Osteoblast (primary cell): ENCODE measurements at regions not wholly inside any gene's neighbourhood (a gene's known extent, or its start where the extent isn't known, plus 50 kb on each side); places are given as distances from the start of the nearest gene placed in this dataset.

ENCODE experiments used
- DNase-seq: peaks from one replicate; pipeline ENCODE4 v3.0.0; 2011; ENCODE audit warnings: low spot score, mixed read lengths; ENCODE audit not compliant: insufficient read length; ENCODE audit errors: missing footprints
- H2AFZ ChIP-seq: 2 replicates; pipeline ENCODE4 v1.6.0; 2011; ENCODE audit warnings: mild to moderate bottlenecking, low read length
- H3K27ac ChIP-seq: 2 replicates; pipeline ENCODE4 v1.5.1; 2011; ENCODE audit warnings: mild to moderate bottlenecking, low read depth, low read length, moderate library complexity
- H3K27me3 ChIP-seq: 2 replicates; pipeline ENCODE4 v1.6.0; 2012; ENCODE audit warnings: mild to moderate bottlenecking, control low read depth, inconsistent platforms, low read length, moderate library complexity; ENCODE audit not compliant: insufficient read depth
- H3K36me3 ChIP-seq: 2 replicates; pipeline ENCODE4 v1.5.1; 2011; ENCODE audit warnings: mild to moderate bottlenecking, low read length, control low read depth, moderate library complexity; ENCODE audit not compliant: insufficient read depth
- H3K4me1 ChIP-seq: 2 replicates; pipeline ENCODE4 v1.5.1; 2011; ENCODE audit warnings: mild to moderate bottlenecking, low read length, control low read depth, moderate library complexity; ENCODE audit not compliant: insufficient read depth
- H3K4me2 ChIP-seq: 2 replicates; pipeline ENCODE4 v1.6.0; 2011; ENCODE audit warnings: mild to moderate bottlenecking, low read length; ENCODE audit not compliant: insufficient read depth
- H3K4me3 ChIP-seq: fragments of 200-600 bp; sonication (generic); 3 replicates; pipeline ENCODE4 v1.5.1; 2012; ENCODE audit warnings: mild to moderate bottlenecking, low read length, inconsistent platforms; ENCODE audit not compliant: insufficient read depth
- H3K79me2 ChIP-seq: 2 replicates; pipeline ENCODE4 v1.6.0; 2012; ENCODE audit warnings: mild to moderate bottlenecking, low read length, control low read depth, inconsistent platforms; ENCODE audit not compliant: insufficient read depth
- H3K9me3 ChIP-seq: 2 replicates; pipeline ENCODE4 v1.5.1; 2011; ENCODE audit warnings: low read depth, low read length, control low read depth
- H4K20me1 ChIP-seq: 2 replicates; pipeline ENCODE4 v1.6.0; 2012; ENCODE audit warnings: mild to moderate bottlenecking, low read length, control low read depth; ENCODE audit not compliant: insufficient read depth
- CTCF ChIP-seq: IDR thresholded peaks from 2 replicates; pipeline ENCODE4 v1.5.1; 2011; ENCODE audit warnings: mild to moderate bottlenecking, low read depth, low read length, moderate library complexity; ENCODE audit errors: extremely low read depth

GRCh38 chr20:11581271-11581670 lies 336.4 kb upstream of the BTBD3 start:
- Histone ChIP-seq H3K27ac (no peak overlapping the region), H3K79me2 (no peaks in the 10 kb centered on the region), H4K20me1 (no peaks in the 10 kb centered on the region), H3K4me1 (no peaks in the 10 kb centered on the region), H2AFZ (no peak overlapping the region), H3K27me3 (peaks cover 4% of the 10 kb centered on the region), H3K4me2 (no peak overlapping the region), H3K9me3 (no peaks in the 10 kb centered on the region), H3K4me3 (no peak overlapping the region), H3K36me3 (no peaks in the 10 kb centered on the region)
- no peak for TF ChIP-seq CTCF
- DNase-seq = no peak

- Histone ChIP-seq H3K36me3 (no peaks in the 10 kb centered on the region), H3K27me3 (peaks cover 4% of the 10 kb centered on the region), H4K20me1 (no peaks in the 10 kb centered on the region), H3K4me2 (no peak overlapping the region), H2AFZ (no peak overlapping the region), H3K79me2 (no peaks in the 10 kb centered on the region), H3K9me3 (no peaks in the 10 kb centered on the region), H3K4me1 (no peaks in the 10 kb centered on the region), H3K4me3 (no peak overlapping the region), H3K27ac (no peak overlapping the region)
- DNase-seq = no peak
- TF ChIP-seq CTCF = no peak
Observed at GRCh38 chr20:11582060-11582459, 335.6 kb upstream of the BTBD3 start.

GRCh38 chr20:11585752-11586352 lies 331.8 kb upstream of the BTBD3 start:
- no peak overlapping the region for H3K4me2 ChIP-seq
- DNase-seq = no peak
- H2AFZ ChIP-seq = no peak overlapping the region
- TF ChIP-seq CTCF = peak; percentile 42
- H4K20me1 ChIP-seq = no peaks in the 10 kb centered on the region
- H3K4me3 ChIP-seq = no peak overlapping the region
- H3K4me1 ChIP-seq = no peaks in the 10 kb centered on the region
- H3K36me3 ChIP-seq = no peaks in the 10 kb centered on the region
- H3K79me2 ChIP-seq = no peaks in the 10 kb centered on the region
- peaks cover 4% of the 10 kb centered on the region for H3K27me3 ChIP-seq
- no peak overlapping the region for H3K27ac ChIP-seq
- H3K9me3 ChIP-seq = no peaks in the 10 kb centered on the region

GRCh38 chr20:11588875-11589274 lies 328.8 kb upstream of the BTBD3 start:
- no peak overlapping the region for H3K27ac ChIP-seq
- H3K79me2 ChIP-seq = no peaks in the 10 kb centered on the region
- no peaks in the 10 kb centered on the region for H3K27me3 ChIP-seq
- H3K9me3 ChIP-seq = no peaks in the 10 kb centered on the region
- no peak for TF ChIP-seq CTCF
- H3K4me3 ChIP-seq = no peak overlapping the region
- no peaks in the 10 kb centered on the region for H3K36me3 ChIP-seq
- DNase-seq = no peak
- H2AFZ ChIP-seq = no peak overlapping the region
- H3K4me1 ChIP-seq = no peaks in the 10 kb centered on the region
- no peaks in the 10 kb centered on the region for H4K20me1 ChIP-seq
- H3K4me2 ChIP-seq = no peak overlapping the region
